ENCODE measurements at regions not wholly inside any gene's neighbourhood (a gene's known extent, or its start where the extent isn't known, plus 50 kb on each side); places are given as distances from the start of the nearest gene placed in this dataset.

DNA sequence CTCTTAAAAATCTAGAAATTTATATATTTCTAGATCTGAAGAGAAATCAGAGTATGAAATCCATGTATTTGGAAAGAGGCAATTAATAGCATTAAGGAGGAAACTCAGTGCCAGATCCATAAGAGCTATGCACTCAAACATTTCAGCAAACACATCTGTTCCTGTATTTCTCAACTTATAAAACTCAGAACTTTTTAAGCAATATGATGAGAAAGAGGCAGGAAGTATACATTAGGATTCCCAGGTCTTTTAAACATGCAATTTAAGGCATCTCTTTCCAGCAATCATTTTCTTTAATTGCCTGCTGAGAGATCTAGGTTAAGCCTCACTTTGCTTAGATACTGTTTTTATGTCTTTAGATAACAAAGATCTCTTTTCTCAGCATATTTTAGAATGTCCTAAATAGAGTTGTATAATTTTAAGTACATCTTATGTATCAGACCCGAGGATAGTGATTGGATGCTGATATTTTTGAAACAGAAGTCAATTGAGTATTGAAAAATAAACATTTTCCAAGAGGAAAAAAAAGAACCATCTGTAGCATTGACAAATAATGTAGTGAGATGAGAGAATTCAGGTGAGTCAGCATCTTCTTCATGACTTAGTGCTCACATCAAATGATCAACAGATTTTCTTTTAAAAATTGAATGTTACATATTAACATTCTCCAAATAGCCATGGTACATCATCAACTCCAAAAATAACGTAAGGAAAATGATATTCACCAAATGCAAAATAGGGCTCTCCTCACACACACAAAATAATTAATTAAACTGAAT, 461.4 kb upstream of the NOX3 start:
- ChIA-PET POLR2A (no interaction called here), CTCF (no interaction called here)
- no peak overlapping the region for H3K27ac Mint-ChIP-seq
- no peak for DNase-seq
- H3K4me3 Mint-ChIP-seq: no peak overlapping the region
- no peaks in the 10 kb centered on the region for H3K36me3 Mint-ChIP-seq (ENCODE audit: low read depth)
- peaks cover 8% of the 10 kb centered on the region for H3K9me3 Mint-ChIP-seq
- no peaks in the 10 kb centered on the region for H3K4me1 Mint-ChIP-seq
- H3K27me3 Mint-ChIP-seq: no peaks in the 10 kb centered on the region

DNA sequence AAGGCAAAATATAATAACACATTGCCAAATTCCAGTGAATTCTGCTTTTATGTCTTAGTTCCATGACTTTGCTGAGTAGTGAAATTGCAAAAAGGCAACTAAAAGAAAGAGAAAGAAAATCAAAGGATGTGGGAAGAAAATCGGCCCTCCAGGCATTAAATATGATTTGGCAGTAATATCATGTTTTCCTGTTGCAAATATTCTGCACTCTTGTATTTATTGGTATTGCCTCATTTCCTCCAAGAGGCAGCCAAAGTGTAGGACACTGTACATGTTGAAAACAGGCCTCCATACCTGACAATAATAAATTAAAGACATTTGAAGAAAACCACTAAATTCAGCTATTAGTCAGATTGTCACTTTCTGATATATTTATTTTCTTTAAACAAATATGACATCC, 460.0 kb upstream of the NOX3 start:
- no peaks in the 10 kb centered on the region for H3K27me3 Mint-ChIP-seq
- H3K4me3 Mint-ChIP-seq: no peak overlapping the region
- no peaks in the 10 kb centered on the region for H3K4me1 Mint-ChIP-seq
- no peaks in the 10 kb centered on the region for H3K36me3 Mint-ChIP-seq (ENCODE audit: low read depth)
- DNase-seq: no peak
- POLR2A ChIA-PET: no interaction called here
- H3K9me3 Mint-ChIP-seq: peaks cover 15% of the 10 kb centered on the region
- no peak overlapping the region for H3K27ac Mint-ChIP-seq
- CTCF ChIA-PET: no interaction called here

DNA sequence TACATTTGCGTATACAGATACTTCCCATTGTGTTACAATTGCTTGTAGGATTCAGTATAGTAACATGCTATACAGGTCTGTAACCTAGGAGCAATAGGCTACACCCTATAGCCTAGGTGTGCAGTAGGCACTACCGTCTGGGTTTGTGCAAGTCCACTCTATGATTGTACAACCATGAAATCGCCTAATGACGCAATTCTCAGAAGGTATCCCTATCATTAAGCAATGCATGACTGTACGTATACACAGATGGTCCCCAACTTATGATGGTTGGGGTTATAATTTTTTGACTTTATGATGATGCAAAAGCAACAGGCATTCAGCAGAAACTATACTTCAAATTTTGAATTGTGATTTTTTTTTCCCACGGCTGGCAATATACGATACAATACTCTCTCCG, 458.2 kb upstream of the NOX3 start:
- DNase-seq: no peak
- Mint-ChIP-seq H3K4me3 (no peak overlapping the region), H3K27me3 (no peaks in the 10 kb centered on the region), H3K9me3 (peaks cover 22% of the 10 kb centered on the region), H3K36me3 (ENCODE audit: low read depth) (no peaks in the 10 kb centered on the region), H3K4me1 (no peaks in the 10 kb centered on the region), H3K27ac (no peak overlapping the region)
- CTCF ChIA-PET: no interaction called here
- POLR2A ChIA-PET: no interaction called here

DNA sequence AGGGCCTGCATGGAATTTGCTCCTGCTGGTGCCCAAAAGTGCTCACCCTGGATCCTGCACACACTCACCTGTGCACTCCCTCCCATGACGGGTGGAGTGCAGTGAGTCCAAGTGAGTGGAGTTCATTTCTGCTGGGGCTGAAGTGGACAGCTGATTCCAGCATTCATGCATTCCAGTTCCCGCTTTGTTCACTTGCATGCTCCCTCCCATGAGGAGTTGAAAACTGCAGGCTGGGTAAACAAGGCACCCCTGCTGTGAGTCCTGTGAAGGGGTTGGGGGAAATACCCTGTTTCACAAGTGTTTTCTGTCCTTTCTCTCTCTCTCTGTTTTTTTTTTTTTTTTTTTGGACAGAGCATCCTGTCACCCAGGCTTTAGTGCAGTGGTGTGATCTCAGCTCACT, 454.1 kb upstream of the NOX3 start:
- POLR2A ChIA-PET: no interaction called here
- H3K36me3 Mint-ChIP-seq (ENCODE audit: low read depth): no peaks in the 10 kb centered on the region
- H3K4me1 Mint-ChIP-seq: no peaks in the 10 kb centered on the region
- no peaks in the 10 kb centered on the region for H3K27me3 Mint-ChIP-seq
- CTCF ChIA-PET: no interaction called here
- no peak overlapping the region for H3K27ac Mint-ChIP-seq
- H3K9me3 Mint-ChIP-seq: peaks cover 25% of the 10 kb centered on the region
- DNase-seq: no peak
- no peak overlapping the region for H3K4me3 Mint-ChIP-seq

DNA sequence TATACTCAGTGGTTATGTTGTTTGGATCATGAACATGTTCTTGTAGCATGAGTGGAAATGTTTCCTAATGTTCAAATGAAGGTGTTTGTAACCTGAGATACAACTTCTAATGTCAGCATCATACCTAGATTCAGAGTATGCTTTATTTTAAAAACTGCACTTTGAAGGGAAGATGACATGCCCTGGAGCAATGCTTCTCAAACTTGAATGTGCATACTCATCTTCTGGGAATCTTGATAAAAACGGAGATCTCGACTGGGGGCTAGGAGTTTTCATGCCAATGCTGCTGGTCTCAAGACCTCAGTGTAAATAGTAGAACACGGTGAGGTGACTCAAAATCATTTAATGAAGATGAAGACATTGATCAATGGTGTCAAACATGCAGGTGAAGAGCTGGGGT, 440.0 kb upstream of the NOX3 start:
- Mint-ChIP-seq H3K27ac (no peak overlapping the region), H3K9me3 (no peaks in the 10 kb centered on the region)
- POLR2A ChIA-PET: no interaction called here

DNA sequence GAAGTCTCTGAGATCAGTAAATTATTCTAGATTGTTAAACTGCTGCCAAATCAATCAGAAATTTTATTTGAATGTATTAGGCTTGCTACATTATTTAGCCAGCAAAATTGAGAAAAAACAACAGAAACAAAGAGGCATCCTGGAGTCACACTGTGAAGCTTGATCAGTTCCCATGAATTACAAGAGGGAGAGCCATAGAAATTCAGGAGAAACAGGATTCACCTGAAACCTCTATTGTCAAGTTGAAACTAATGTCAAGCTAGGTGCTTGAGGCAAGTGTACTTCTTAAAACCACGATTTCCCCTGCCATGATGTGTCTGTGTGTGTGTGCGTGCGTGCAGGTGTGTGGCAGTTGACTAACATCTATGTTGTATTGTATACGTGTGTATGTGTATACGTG, 439.1 kb upstream of the NOX3 start:
- Mint-ChIP-seq H3K4me1 (no peaks in the 10 kb centered on the region), H3K27me3 (no peaks in the 10 kb centered on the region), H3K36me3 (ENCODE audit: low read depth) (no peaks in the 10 kb centered on the region), H3K4me3 (no peak overlapping the region), H3K27ac (no peak overlapping the region), H3K9me3 (peaks cover 2% of the 10 kb centered on the region)
- no peak for DNase-seq
- CTCF ChIA-PET: no interaction called here
- POLR2A ChIA-PET: no interaction called here

More for the DNA sequence above, 440.0 kb upstream of the NOX3 start:
- DNase-seq: no peak
- Mint-ChIP-seq H3K4me3 (no peak overlapping the region), H3K4me1 (no peaks in the 10 kb centered on the region), H3K36me3 (ENCODE audit: low read depth) (no peaks in the 10 kb centered on the region), H3K27me3 (no peaks in the 10 kb centered on the region)
- CTCF ChIA-PET: no interaction called here

DNA sequence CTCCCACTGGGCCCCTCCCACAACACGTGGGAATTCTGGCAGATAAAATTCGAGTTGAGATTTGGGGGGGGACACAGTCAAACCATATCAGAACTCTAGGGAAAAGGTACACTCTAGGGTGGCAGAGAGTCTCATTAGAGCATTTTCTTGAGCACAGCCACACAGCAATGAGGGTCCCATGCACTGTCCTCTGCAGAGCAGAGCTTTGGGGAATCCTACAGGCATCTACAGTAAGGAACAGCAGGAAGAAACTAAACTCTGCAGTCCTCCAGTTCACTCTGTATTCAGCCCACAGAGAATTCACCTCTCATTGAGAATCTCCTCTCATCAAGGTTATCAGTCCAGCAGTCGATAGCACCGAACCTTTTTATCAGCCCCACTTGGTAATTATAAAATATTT, 438.6 kb upstream of the NOX3 start:
- Mint-ChIP-seq H3K4me3 (no peak overlapping the region), H3K4me1 (no peaks in the 10 kb centered on the region), H3K27me3 (no peaks in the 10 kb centered on the region), H3K27ac (no peak overlapping the region), H3K9me3 (peaks cover 4% of the 10 kb centered on the region), H3K36me3 (ENCODE audit: low read depth) (no peaks in the 10 kb centered on the region)
- no peak for DNase-seq
- ChIA-PET POLR2A (no interaction called here), CTCF (no interaction called here)

DNA sequence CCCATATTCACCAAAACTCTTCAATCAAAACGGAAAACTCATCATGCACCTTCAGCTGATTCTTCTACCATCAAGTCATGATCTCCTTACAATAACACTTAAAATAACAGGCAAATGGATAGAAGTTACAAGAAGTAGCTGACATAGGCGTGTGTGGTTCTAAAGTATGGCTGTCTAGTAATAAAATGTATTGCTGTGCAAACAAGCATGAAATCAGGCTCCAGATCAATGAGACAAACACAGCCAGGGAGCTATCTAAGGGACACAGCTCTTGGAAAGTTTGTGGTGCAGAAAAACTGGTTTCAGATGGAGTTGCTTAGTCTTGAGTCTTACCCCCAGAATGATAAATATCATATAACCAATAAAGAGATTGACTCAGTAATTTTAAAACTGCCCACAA, 434.8 kb upstream of the NOX3 start:
- CTCF ChIA-PET: no interaction called here

DNA sequence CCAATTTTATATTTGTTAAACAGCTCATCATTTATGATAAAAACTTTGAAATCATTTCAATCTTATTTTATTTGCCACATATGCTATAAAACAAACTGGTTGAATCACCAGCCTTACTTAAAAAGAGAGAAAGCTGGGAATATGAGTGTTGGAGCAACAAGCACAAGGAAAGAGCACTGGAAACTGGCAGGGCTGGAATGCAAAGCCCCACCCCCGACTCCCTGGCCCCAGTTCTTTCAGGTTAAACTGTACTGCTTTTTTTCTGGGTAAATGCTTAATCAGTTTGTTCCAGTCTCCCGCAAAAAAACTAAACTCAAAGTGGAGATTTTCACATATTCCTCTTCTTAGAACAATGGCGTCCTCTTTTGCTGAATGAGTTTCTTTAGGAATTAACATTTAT, 433.8 kb upstream of the NOX3 start:
- Mint-ChIP-seq H3K27ac (no peak overlapping the region), H3K4me3 (no peak overlapping the region), H3K27me3 (no peaks in the 10 kb centered on the region), H3K4me1 (no peaks in the 10 kb centered on the region), H3K36me3 (ENCODE audit: low read depth) (no peaks in the 10 kb centered on the region), H3K9me3 (peaks cover 4% of the 10 kb centered on the region)
- DNase-seq: no peak
- POLR2A ChIA-PET: no interaction called here
- CTCF ChIA-PET: no interaction called here

More for the DNA sequence above, 434.8 kb upstream of the NOX3 start:
- H3K36me3 Mint-ChIP-seq (ENCODE audit: low read depth): no peaks in the 10 kb centered on the region
- POLR2A ChIA-PET: no interaction called here
- no peaks in the 10 kb centered on the region for H3K27me3 Mint-ChIP-seq
- peaks cover 4% of the 10 kb centered on the region for H3K9me3 Mint-ChIP-seq
- H3K27ac Mint-ChIP-seq: no peak overlapping the region
- H3K4me3 Mint-ChIP-seq: no peak overlapping the region
- DNase-seq: no peak
- H3K4me1 Mint-ChIP-seq: no peaks in the 10 kb centered on the region

DNA sequence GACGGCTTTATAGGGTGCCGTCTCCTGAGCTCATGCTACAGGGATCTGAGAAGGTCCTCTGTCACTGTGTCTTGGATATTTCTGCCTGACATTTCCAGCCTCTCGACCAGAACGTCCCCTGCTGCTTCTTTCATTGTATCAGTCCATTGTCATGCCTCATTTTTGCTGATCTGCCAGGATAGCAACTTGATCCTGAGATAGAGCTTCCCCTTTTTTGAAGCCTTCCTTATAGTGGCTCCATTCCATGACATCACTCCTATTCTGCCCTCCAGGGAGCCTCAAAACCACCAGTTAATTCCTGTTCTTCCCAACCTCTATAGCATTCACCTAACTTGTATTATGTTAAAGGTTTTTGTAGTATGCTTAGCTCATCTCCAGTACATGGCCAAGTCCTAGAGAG, 431.8 kb upstream of the NOX3 start:
- DNase-seq: no peak
- H3K27me3 Mint-ChIP-seq: no peaks in the 10 kb centered on the region
- CTCF ChIA-PET: no interaction called here
- POLR2A ChIA-PET: no interaction called here
- peaks cover 3% of the 10 kb centered on the region for H3K4me1 Mint-ChIP-seq
- peaks cover 4% of the 10 kb centered on the region for H3K9me3 Mint-ChIP-seq
- no peaks in the 10 kb centered on the region for H3K36me3 Mint-ChIP-seq (ENCODE audit: low read depth)
- H3K4me3 Mint-ChIP-seq: no peak overlapping the region
- H3K27ac Mint-ChIP-seq: no peak overlapping the region

DNA sequence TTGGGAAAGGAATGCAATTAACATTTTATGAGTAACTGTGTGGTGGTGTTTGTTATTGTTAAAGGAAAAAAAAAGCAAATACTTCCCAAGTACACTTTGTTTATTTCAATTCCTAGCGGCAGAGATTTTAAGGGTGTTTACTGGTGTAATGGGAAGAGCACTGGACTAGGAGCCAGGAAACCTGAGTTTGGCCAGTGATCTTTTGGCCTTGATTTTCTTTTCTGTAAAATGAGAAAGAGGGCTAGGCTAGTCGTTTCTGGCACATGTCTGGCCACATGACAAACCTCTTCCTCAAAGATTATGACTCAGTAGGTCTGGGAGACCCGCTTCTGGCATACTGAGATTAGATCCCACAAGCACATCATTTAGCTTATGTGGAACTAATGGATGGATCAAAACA, 428.1 kb upstream of the NOX3 start:
- H3K4me1 Mint-ChIP-seq: peaks cover 9% of the 10 kb centered on the region
- POLR2A ChIA-PET: no interaction called here
- H3K27me3 Mint-ChIP-seq: no peaks in the 10 kb centered on the region
- CTCF ChIA-PET: interaction anchor here (0.6 kb wide), 1 partner anchor 617 kb away, joined by 3 read pairs; no protein-coding TSS in a partner anchor
- H3K27ac Mint-ChIP-seq: no peak overlapping the region
- H3K36me3 Mint-ChIP-seq (ENCODE audit: low read depth): no peaks in the 10 kb centered on the region
- DNase-seq: no peak
- no peak overlapping the region for H3K4me3 Mint-ChIP-seq
- H3K9me3 Mint-ChIP-seq: no peaks in the 10 kb centered on the region

DNA sequence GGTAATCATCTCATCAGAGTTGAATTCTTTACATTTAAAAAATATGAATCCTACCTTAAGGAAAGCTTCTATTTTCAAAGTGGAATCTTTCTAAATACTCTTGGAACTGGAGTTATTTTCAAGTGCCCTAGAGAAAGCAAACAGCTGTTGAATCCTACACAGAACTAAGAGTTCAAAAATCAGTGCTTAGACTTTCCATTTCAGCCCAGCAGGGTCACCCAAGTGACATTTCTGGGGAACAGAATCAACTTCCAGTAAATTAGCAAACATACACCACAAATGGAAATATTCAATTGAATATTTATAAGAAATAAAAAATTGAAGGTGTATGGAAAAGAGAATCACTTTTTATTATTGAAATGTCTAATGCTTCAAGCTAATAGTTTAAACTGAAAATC, 427.7 kb upstream of the NOX3 start:
- ChIA-PET POLR2A (no interaction called here), CTCF (interaction anchor here (0.6 kb wide), 1 partner anchor 616 kb away, joined by 3 read pairs; no protein-coding TSS in a partner anchor)
- Mint-ChIP-seq H3K27ac (no peak overlapping the region), H3K4me3 (no peak overlapping the region), H3K9me3 (no peaks in the 10 kb centered on the region), H3K27me3 (no peaks in the 10 kb centered on the region), H3K4me1 (peaks cover 9% of the 10 kb centered on the region), H3K36me3 (ENCODE audit: low read depth) (no peaks in the 10 kb centered on the region)
- DNase-seq: no peak

DNA sequence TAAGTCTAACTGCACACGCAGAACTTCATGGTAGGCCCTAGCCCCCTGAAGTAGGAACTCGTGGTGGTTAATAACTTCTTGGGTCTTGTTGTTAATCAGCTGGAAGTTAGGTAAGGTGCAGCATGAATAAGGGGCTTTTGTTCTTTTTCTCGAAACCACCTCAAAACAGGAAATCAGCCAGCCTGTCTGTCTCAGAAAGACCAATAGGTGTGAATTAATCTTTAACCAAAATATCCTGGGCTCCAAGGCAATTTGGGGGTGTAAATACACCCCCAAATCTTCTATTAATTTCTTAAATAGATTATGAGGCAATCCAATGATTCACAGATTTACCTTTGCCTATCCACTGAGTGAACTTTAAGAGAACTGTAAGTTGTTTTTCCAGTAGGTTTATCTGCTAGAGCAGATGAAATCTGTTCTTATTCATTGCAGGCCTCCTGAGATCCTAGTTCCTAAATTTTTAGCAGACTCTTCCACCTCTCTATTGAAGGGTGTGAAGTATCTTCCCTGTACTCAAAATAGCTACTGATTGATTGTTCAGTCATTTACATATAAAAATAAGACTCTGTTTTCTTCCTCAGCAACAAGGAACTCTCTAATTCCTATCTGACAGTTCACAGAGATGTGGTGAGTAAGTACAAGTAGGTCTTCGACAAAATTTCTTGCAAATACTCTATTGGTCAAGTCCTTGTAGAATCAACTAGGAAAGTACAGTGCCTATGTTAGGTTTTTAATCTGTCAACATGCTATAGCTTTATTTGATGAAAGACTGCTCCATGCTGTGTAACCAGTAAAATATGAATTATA, 427.1 kb upstream of the NOX3 start:
- no peak overlapping the region for H3K4me3 Mint-ChIP-seq
- ChIA-PET POLR2A (no interaction called here), CTCF (interaction anchor here (0.6 kb wide), 1 partner anchor 616 kb away, joined by 3 read pairs; no protein-coding TSS in a partner anchor)
- no peak overlapping the region for H3K27ac Mint-ChIP-seq
- H3K36me3 Mint-ChIP-seq (ENCODE audit: low read depth): no peaks in the 10 kb centered on the region
- H3K27me3 Mint-ChIP-seq: no peaks in the 10 kb centered on the region
- peaks cover 9% of the 10 kb centered on the region for H3K4me1 Mint-ChIP-seq
- DNase-seq: no peak
- peaks cover 2% of the 10 kb centered on the region for H3K9me3 Mint-ChIP-seq

Measured in activated CD4-positive, alpha-beta memory T cell treated with anti-CD3 and anti-CD28 coated beads, Interleukin-2, amount 10 ng/mL, durations not matched to agents 7 days and 5 days (primary cell).